Mammary epithelial cell (primary cell): ENCODE measurements at regions not wholly inside any gene's neighbourhood (a gene's known extent, or its start where the extent isn't known, plus 50 kb on each side); places are given as distances from the start of the nearest gene placed in this dataset.

Experiments
- EZH2 ChIP-seq: IDR thresholded peaks from 2 replicates; pipeline ENCODE4 v1.6.1; 2012; ENCODE audit warnings: low read length, inconsistent platforms, borderline replicate concordance
- TF ChIP-seq, protein P1 (sequence below), 2 donors: IDR thresholded peaks in 1 of 2; conservative IDR thresholded peaks in 1 of 2; 2 replicates each; pipeline ENCODE4 v1.5.1; 2011 to 2012; ENCODE audit warnings: inconsistent platforms in 2 of 2, low read length in 2 of 2, mild to moderate bottlenecking in 2 of 2, control low read depth in 1 of 2, low read depth in 1 of 2; ENCODE audit not compliant: insufficient read depth in 1 of 2; ENCODE audit errors: extremely low read depth in 1 of 2

DNA sequence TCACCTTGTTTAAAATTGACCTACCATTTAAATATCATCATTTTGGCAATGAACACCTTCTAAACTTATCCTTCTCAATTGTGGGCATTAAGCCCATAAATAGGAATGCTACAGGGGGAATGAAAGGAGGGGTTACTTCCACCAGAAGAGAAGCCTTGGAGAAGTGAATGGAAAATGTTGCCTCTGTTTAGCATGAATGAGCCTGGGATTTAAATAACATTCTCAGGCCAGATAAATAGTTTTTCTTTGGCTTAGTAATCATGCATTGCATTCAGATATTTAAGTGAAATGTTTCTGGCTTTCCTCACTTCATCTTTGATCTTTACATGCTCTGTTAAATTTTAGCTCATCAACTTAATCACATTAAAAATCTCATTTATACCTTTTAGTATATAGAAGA is 284.3 kb upstream of the FMN2 start:
- TF ChIP-seq, protein P1, sequence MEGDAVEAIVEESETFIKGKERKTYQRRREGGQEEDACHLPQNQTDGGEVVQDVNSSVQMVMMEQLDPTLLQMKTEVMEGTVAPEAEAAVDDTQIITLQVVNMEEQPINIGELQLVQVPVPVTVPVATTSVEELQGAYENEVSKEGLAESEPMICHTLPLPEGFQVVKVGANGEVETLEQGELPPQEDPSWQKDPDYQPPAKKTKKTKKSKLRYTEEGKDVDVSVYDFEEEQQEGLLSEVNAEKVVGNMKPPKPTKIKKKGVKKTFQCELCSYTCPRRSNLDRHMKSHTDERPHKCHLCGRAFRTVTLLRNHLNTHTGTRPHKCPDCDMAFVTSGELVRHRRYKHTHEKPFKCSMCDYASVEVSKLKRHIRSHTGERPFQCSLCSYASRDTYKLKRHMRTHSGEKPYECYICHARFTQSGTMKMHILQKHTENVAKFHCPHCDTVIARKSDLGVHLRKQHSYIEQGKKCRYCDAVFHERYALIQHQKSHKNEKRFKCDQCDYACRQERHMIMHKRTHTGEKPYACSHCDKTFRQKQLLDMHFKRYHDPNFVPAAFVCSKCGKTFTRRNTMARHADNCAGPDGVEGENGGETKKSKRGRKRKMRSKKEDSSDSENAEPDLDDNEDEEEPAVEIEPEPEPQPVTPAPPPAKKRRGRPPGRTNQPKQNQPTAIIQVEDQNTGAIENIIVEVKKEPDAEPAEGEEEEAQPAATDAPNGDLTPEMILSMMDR (conservative IDR thresholded peaks at IDR 0.05 in 1 of 2, IDR thresholded peaks at IDR 0.05 in 1 of 2; ENCODE audit: extremely low read depth in 1 of 2, insufficient read depth in 1 of 2, low read depth in 1 of 2, low read length in 2 of 2) = no peak
- no peak for TF ChIP-seq EZH2
